ENCODE measurements at regions not wholly inside any gene's neighbourhood (a gene's known extent, or its start where the extent isn't known, plus 50 kb on each side); places are given as distances from the start of the nearest gene placed in this dataset.

GRCh38 chr2:140027966-140028365 is 1247.8 kb upstream of the NXPH2 start:
- no peaks in the 10 kb centered on the region for H3K36me3 ChIP-seq (ENCODE audit: control insufficient read depth, insufficient read depth, low read length)
- no peak for DNase-seq (ENCODE audit: low read depth)
- no peak for TF ChIP-seq CTCF (IDR thresholded peaks at IDR 0.05; ENCODE audit: insufficient read depth, low read length, severe bottlenecking)
- no peak for FAIRE-seq
- H3K27me3 ChIP-seq (ENCODE audit: control insufficient read depth, insufficient read depth, low read length): no peaks in the 10 kb centered on the region
- H3K4me3 ChIP-seq (ENCODE audit: low read depth, low read length): no peak overlapping the region

GRCh38 chr2:140027320-140027719 is 1247.1 kb upstream of the NXPH2 start:
- TF ChIP-seq CTCF (IDR thresholded peaks at IDR 0.05; ENCODE audit: insufficient read depth, low read length, severe bottlenecking): no peak
- DNase-seq (ENCODE audit: low read depth): no peak
- no peak overlapping the region for H3K4me3 ChIP-seq (ENCODE audit: low read depth, low read length)

GRCh38 chr2:140023291-140023690 is 1243.1 kb upstream of the NXPH2 start:
- no peaks in the 10 kb centered on the region for H3K36me3 ChIP-seq (ENCODE audit: control insufficient read depth, insufficient read depth, low read length)
- no peak for FAIRE-seq
- no peak for DNase-seq (ENCODE audit: low read depth)
- no peak overlapping the region for H3K4me3 ChIP-seq (ENCODE audit: low read depth, low read length)
- no peak for TF ChIP-seq CTCF (IDR thresholded peaks at IDR 0.05; ENCODE audit: insufficient read depth, low read length, severe bottlenecking)
- H3K27me3 ChIP-seq (ENCODE audit: control insufficient read depth, insufficient read depth, low read length): no peaks in the 10 kb centered on the region

More at GRCh38 chr2:140027320-140027719, 1247.1 kb upstream of the NXPH2 start:
- FAIRE-seq: no peak
- Histone ChIP-seq H3K36me3 (ENCODE audit: control insufficient read depth, insufficient read depth, low read length) (no peaks in the 10 kb centered on the region), H3K27me3 (ENCODE audit: control insufficient read depth, insufficient read depth, low read length) (no peaks in the 10 kb centered on the region)

- H3K27me3 ChIP-seq (ENCODE audit: control insufficient read depth, insufficient read depth, low read length): no peaks in the 10 kb centered on the region
- FAIRE-seq: no peak
- H3K36me3 ChIP-seq (ENCODE audit: control insufficient read depth, insufficient read depth, low read length): no peaks in the 10 kb centered on the region
- H3K4me3 ChIP-seq (ENCODE audit: low read depth, low read length): no peak overlapping the region
- no peak for TF ChIP-seq CTCF (IDR thresholded peaks at IDR 0.05; ENCODE audit: insufficient read depth, low read length, severe bottlenecking)
- DNase-seq (ENCODE audit: low read depth): no peak
Measured at GRCh38 chr2:140018541-140018940, 1238.4 kb upstream of the NXPH2 start.

GRCh38 chr2:140014204-140014546 is 1234.0 kb upstream of the NXPH2 start:
- TF ChIP-seq CTCF (IDR thresholded peaks at IDR 0.05; ENCODE audit: insufficient read depth, low read length, severe bottlenecking): no peak
- Histone ChIP-seq H3K4me3 (ENCODE audit: low read depth, low read length) (no peak overlapping the region), H3K36me3 (ENCODE audit: control insufficient read depth, insufficient read depth, low read length) (no peaks in the 10 kb centered on the region), H3K27me3 (ENCODE audit: control insufficient read depth, insufficient read depth, low read length) (no peaks in the 10 kb centered on the region)
- FAIRE-seq (no peak), DNase-seq (ENCODE audit: low read depth) (no peak)

- Histone ChIP-seq H3K36me3 (ENCODE audit: control insufficient read depth, insufficient read depth, low read length) (no peaks in the 10 kb centered on the region), H3K27me3 (ENCODE audit: control insufficient read depth, insufficient read depth, low read length) (no peaks in the 10 kb centered on the region), H3K4me3 (ENCODE audit: low read depth, low read length) (no peak overlapping the region)
- no peak for DNase-seq (ENCODE audit: low read depth)
- no peak for FAIRE-seq
- TF ChIP-seq CTCF (IDR thresholded peaks at IDR 0.05; ENCODE audit: insufficient read depth, low read length, severe bottlenecking): no peak
Measured at GRCh38 chr2:140013545-140014203, 1233.5 kb upstream of the NXPH2 start.
